HepG2 (cell line): ENCODE measurements at regions not wholly inside any gene's neighbourhood (a gene's known extent, or its start where the extent isn't known, plus 50 kb on each side); places are given as distances from the start of the nearest gene placed in this dataset.
A peak's percentile ranks its signal among the peaks of the same experiment; 100 is the strongest.

Source experiments
- DDIT3 ChIP-seq: sonication (generic); formaldehyde crosslinking; IDR thresholded peaks from 2 replicates; pipeline ENCODE4 v1.4.0; 2020; ENCODE audit warnings: mild to moderate bottlenecking, missing genetic modification reagents
- EP300 ChIP-seq, 3 experiments: sonication (generic) in 1 of 3; formaldehyde crosslinking in 1 of 3; IDR thresholded peaks; 2 replicates each; pipeline versions ENCODE4 v1.5.1 to v1.6.1; 2011 to 2020; ENCODE audit warnings: low read depth in 2 of 3, low read length in 2 of 3, borderline replicate concordance in 1 of 3, improper control_type of control experiment in 1 of 3, mild to moderate bottlenecking in 1 of 3, missing genetic modification reagents in 1 of 3, moderate library complexity in 1 of 3
- FUBP1 ChIP-seq: sonication (generic); formaldehyde crosslinking; IDR thresholded peaks from 2 replicates; pipeline ENCODE4 v1.5.1; 2020; ENCODE audit warnings: missing genetic modification reagents, mild to moderate bottlenecking, borderline replicate concordance
- GATAD2A ChIP-seq: IDR thresholded peaks from 2 replicates; pipeline ENCODE4 v1.6.1; 2016
- HDAC1 ChIP-seq: sonication (generic); formaldehyde crosslinking; IDR thresholded peaks from 2 replicates; pipeline ENCODE4 v1.5.1; 2020; ENCODE audit warnings: mild to moderate bottlenecking, missing genetic modification reagents
- HDAC2 ChIP-seq: sonication (generic); formaldehyde crosslinking; IDR thresholded peaks from 2 replicates; pipeline ENCODE4 v1.4.0; 2020; ENCODE audit warnings: missing genetic modification reagents
- HMG20A ChIP-seq: IDR thresholded peaks from 2 replicates; pipeline ENCODE4 v1.6.1; 2016; ENCODE audit warnings: borderline replicate concordance
- KLF6 ChIP-seq: IDR thresholded peaks from 2 replicates; pipeline ENCODE4 v1.8.0; 2016; ENCODE audit warnings: missing biosample characterization, missing genetic modification reagents
- NFIC ChIP-seq: IDR thresholded peaks from 2 replicates; pipeline ENCODE4 v1.6.1; 2012; ENCODE audit warnings: mild to moderate bottlenecking, low read length, inconsistent platforms
- SALL1 ChIP-seq: sonication (generic); formaldehyde crosslinking; IDR thresholded peaks from 2 replicates; pipeline ENCODE4 v1.8.0; 2022; ENCODE audit warnings: mild to moderate bottlenecking, missing genetic modification reagents
- TAF1 ChIP-seq: sonication (generic); formaldehyde crosslinking; IDR thresholded peaks from 2 replicates; pipeline ENCODE4 v1.4.0; 2020; ENCODE audit warnings: missing genetic modification reagents
- TGIF2 ChIP-seq: IDR thresholded peaks from 2 replicates; pipeline ENCODE4 v1.6.1; 2016; ENCODE audit warnings: control low read depth, missing compliant biosample characterization
- ZBTB20 ChIP-seq: sonication (generic); formaldehyde crosslinking; IDR thresholded peaks from 2 replicates; pipeline ENCODE4 v1.8.1; 2023; ENCODE audit warnings: missing genetic modification reagents, low read depth, mild to moderate bottlenecking, borderline replicate concordance
- ZGPAT ChIP-seq: IDR thresholded peaks from 2 replicates; pipeline ENCODE4 v1.6.1; 2016; ENCODE audit warnings: mild to moderate bottlenecking
- ZNF800 ChIP-seq: sonication (generic); formaldehyde crosslinking; IDR thresholded peaks from 2 replicates; pipeline ENCODE4 v1.4.0; 2020; ENCODE audit warnings: missing genetic modification reagents
- ZNF878 ChIP-seq: sonication (generic); formaldehyde crosslinking; IDR thresholded peaks from 2 replicates; pipeline ENCODE4 v1.8.1; 2023; ENCODE audit warnings: mild to moderate bottlenecking, missing genetic modification reagents, moderate library complexity
- TF ChIP-seq, protein P1 (sequence below): sonication (generic); formaldehyde crosslinking; IDR thresholded peaks from 2 replicates; pipeline ENCODE4 v1.8.0; 2022; ENCODE audit warnings: mild to moderate bottlenecking, missing genetic modification reagents, borderline replicate concordance
- TF ChIP-seq, protein P2 (sequence below): IDR thresholded peaks from 2 replicates; pipeline ENCODE4 v1.6.1; 2018; ENCODE audit warnings: missing genetic modification reagents, mild to moderate bottlenecking, missing compliant biosample characterization

- TF ChIP-seq TGIF2 (peak; percentile 66; the same call in 1 of the 2 replicates), GATAD2A (CRISPR knock-in tag) (peak; percentile 85), HMG20A (CRISPR knock-in tag) (peak; percentile 82; the same call in 1 of the 2 replicates), HDAC1 (CRISPR knock-in tag) (peak; percentile 63), EP300 (IDR thresholded peaks at IDR 0.05; ENCODE audit: low read depth in 2 of 2, low read length in 2 of 2) (peak in 1 of 2 experiments; percentile 82; a peak in 2 of 4 replicates), EP300 (CRISPR knock-in tag; IDR thresholded peaks at IDR 0.05; ENCODE audit: borderline replicate concordance) (no peak), DDIT3 (no peak), ZGPAT (peak; percentile 41; the same call in 1 of the 2 replicates), ZNF878 (peak; percentile 34; the same call in 1 of the 2 replicates), NFIC (peak; percentile 66; the same call in 1 of the 2 replicates), ZBTB20 (peak; percentile 48; the same call in 1 of the 2 replicates), FUBP1 (CRISPR knock-in tag) (no peak), SALL1 (CRISPR knock-in tag) (peak; percentile 51; the same call in 1 of the 2 replicates), ZNF800 (CRISPR knock-in tag) (peak; percentile 66; the same call in 1 of the 2 replicates), TAF1 (no peak), HDAC2 (CRISPR knock-in tag) (peak; percentile 28), KLF6 (peak; percentile 72; the same call in 1 of the 2 replicates)
- TF ChIP-seq, protein P1, sequence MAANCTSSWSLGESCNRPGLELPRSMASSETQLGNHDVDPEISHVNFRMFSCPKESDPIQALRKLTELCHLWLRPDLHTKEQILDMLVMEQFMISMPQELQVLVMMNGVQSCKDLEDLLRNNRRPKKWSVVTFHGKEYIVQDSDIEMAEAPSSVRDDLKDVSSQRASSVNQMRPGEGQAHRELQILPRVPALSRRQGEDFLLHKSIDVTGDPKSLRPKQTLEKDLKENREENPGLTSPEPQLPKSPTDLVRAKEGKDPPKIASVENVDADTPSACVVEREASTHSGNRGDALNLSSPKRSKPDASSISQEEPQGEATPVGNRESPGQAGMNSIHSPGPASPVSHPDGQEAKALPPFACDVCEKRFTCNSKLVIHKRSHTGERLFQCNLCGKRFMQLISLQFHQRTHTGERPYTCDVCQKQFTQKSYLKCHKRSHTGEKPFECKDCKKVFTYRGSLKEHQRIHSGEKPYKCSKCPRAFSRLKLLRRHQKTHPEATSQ = no peak
- TF ChIP-seq, protein P2, sequence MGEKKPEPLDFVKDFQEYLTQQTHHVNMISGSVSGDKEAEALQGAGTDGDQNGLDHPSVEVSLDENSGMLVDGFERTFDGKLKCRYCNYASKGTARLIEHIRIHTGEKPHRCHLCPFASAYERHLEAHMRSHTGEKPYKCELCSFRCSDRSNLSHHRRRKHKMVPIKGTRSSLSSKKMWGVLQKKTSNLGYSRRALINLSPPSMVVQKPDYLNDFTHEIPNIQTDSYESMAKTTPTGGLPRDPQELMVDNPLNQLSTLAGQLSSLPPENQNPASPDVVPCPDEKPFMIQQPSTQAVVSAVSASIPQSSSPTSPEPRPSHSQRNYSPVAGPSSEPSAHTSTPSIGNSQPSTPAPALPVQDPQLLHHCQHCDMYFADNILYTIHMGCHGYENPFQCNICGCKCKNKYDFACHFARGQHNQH = 0 out of 2 replicates have a peak, but pooled peaks have one; percentile 42
These were observed 131.6 kb upstream of the NECTIN3 start (continued) for GRCh38 chr3:110940055-110940454.
